PFSK-1 (cell line): ENCODE measurements at regions not wholly inside any gene's neighbourhood (a gene's known extent, or its start where the extent isn't known, plus 50 kb on each side); places are given as distances from the start of the nearest gene placed in this dataset.

ENCODE experiments used
- FOXP2 ChIP-seq: optimal IDR thresholded peaks from 2 replicates; pipeline ENCODE3; 2011; ENCODE audit warnings: borderline replicate concordance, control low read depth, inconsistent platforms; ENCODE audit not compliant: insufficient read depth; ENCODE audit errors: extremely low read length, extremely low read depth
- POLR2AphosphoS5 ChIP-seq: IDR thresholded peaks from 2 replicates; pipeline ENCODE4 v1.6.1; 2012; ENCODE audit warnings: low read depth, mild to moderate bottlenecking, control low read depth, low read length, moderate library complexity
- REST ChIP-seq, 2 experiments: IDR thresholded peaks; 2 replicates each; pipeline versions ENCODE4 v1.6.1 to v1.8.0; 2011 to 2012; ENCODE audit warnings: low read depth in 2 of 2, low read length in 2 of 2, control low read depth in 1 of 2, inconsistent platforms in 1 of 2, mild to moderate bottlenecking in 1 of 2, moderate library complexity in 1 of 2; ENCODE audit not compliant: insufficient read depth in 1 of 2
- SIN3A ChIP-seq: IDR thresholded peaks from 2 replicates; pipeline ENCODE4 v1.6.1; 2012; ENCODE audit warnings: mild to moderate bottlenecking, low read length, moderate library complexity, borderline replicate concordance; ENCODE audit not compliant: insufficient read depth
- TAF1 ChIP-seq: IDR thresholded peaks from 2 replicates; pipeline ENCODE4 v1.6.1; 2012; ENCODE audit warnings: low read length, control low read depth, borderline replicate concordance; ENCODE audit not compliant: insufficient read depth

GRCh38 chr10:44506386-44506785, 121.5 kb upstream of the CXCL12 start:
- TF ChIP-seq TAF1 (no peak), FOXP2 (no peak), REST (IDR thresholded peaks at IDR 0.05; ENCODE audit: insufficient read depth in 1 of 2, low read depth in 2 of 2, low read length in 2 of 2) (no peak), POLR2AphosphoS5 (no peak), SIN3A (no peak)

GRCh38 chr10:44510379-44511115, 125.7 kb upstream of the CXCL12 start:
- TF ChIP-seq REST (IDR thresholded peaks at IDR 0.05; ENCODE audit: insufficient read depth in 1 of 2, low read depth in 2 of 2, low read length in 2 of 2) (no peak), SIN3A (no peak), TAF1 (no peak), FOXP2 (no peak), POLR2AphosphoS5 (no peak)

GRCh38 chr10:44511166-44511565, 126.3 kb upstream of the CXCL12 start:
- TF ChIP-seq FOXP2 = no peak
- TF ChIP-seq REST (IDR thresholded peaks at IDR 0.05; ENCODE audit: insufficient read depth in 1 of 2, low read depth in 2 of 2, low read length in 2 of 2) = no peak
- no peak for TF ChIP-seq SIN3A
- no peak for TF ChIP-seq TAF1
- no peak for TF ChIP-seq POLR2AphosphoS5

- TF ChIP-seq FOXP2 (no peak), SIN3A (no peak), REST (IDR thresholded peaks at IDR 0.05; ENCODE audit: insufficient read depth in 1 of 2, low read depth in 2 of 2, low read length in 2 of 2) (no peak), POLR2AphosphoS5 (no peak), TAF1 (no peak)
These were observed 126.7 kb upstream of the CXCL12 start for GRCh38 chr10:44511601-44512000.
